ENCODE measurements at regions not wholly inside any gene's neighbourhood (a gene's known extent, or its start where the extent isn't known, plus 50 kb on each side); places are given as distances from the start of the nearest gene placed in this dataset.
"Not testable (repeated sequence)": the region's sequence is repeated elsewhere in the genome, so short reads cannot be mapped to it uniquely, and the experiment has no call there.

GRCh38 chr4:18418195-18418898 lies 396.8 kb upstream of the LCORL start:
- TF ChIP-seq CTCF, POLR2A (IDR thresholded peaks at IDR 0.05): not testable (repeated sequence)

Data from testis (tissue), 2 donors.